Heart left ventricle (tissue), 13 donors: ENCODE measurements at regions not wholly inside any gene's neighbourhood (a gene's known extent, or its start where the extent isn't known, plus 50 kb on each side); places are given as distances from the start of the nearest gene placed in this dataset.

Source experiments
- CTCF ChIP-seq, 12 donors: fragments of 200-600 bp; sonication (generic) in 4 of 12; IDR thresholded peaks; one replicate each; pipeline versions ENCODE4 v1.5.0 to v1.8.0; 2018 to 2022; ENCODE audit warnings: antibody characterized with exemption in 12 of 12, mild to moderate bottlenecking in 5 of 12
- POLR2A ChIP-seq, 2 donors: fragments of 450-650 bp; IDR thresholded peaks; one replicate each; pipeline ENCODE4 v1.6.1; 2017; ENCODE audit warnings: antibody characterized with exemption in 2 of 2, mild to moderate bottlenecking in 2 of 2, moderate library complexity in 2 of 2
- donor health status: ischemic (EF 13 %, LVEDD 7.1; RV severe dilation, severe dysfunction).
- donor health status: DM: no; HTN: yes; CAD: no.
- donor health status: DM: no; HTN: no; CAD: no.
- donor health status: ischemic (EF 25% LVEDD 6.9; RV normal size, moderate dysfunction).
- donor health status: ischemic (EF 25% LVEDD 5.7; RV mildly dilated, moderate dysfunction).
- donor health status: ischemic (EF 35%, LVEDD 5.7; RV mildly dilated, moderate dysfunction).
- donor health status: nonischemic (EF 11% LVEDD 7.7; RV severe dilation, severe dysfunction).
- donor health status: DM: yes; HTN: yes; CAD: no.
- donor health status: PGD.
- donor health status: ischemic (EF 29% LVEDD 5.4; RV normal size, mild dysfunction).
- donor health status: nonischemic (EF 23%, LVEDD 6.1; RV moderate dilation, normal function).

GRCh38 chr2:2655453-2656114 lies 324.5 kb upstream of the MYT1L start:
- TF ChIP-seq POLR2A (IDR thresholded peaks at IDR 0.05) (no peak), CTCF (IDR thresholded peaks at IDR 0.05) (no peak)
